Peyer's patch (tissue), 4 donors: ENCODE measurements at regions not wholly inside any gene's neighbourhood (a gene's known extent, or its start where the extent isn't known, plus 50 kb on each side); places are given as distances from the start of the nearest gene placed in this dataset.

ENCODE experiments used
- CTCF ChIP-seq, 6 experiments: fragments of 450-650 bp in 4 of 6; fragments of 200-600 bp in 2 of 6; sonication (generic) in 1 of 6; IDR thresholded peaks; one replicate each; pipeline ENCODE4 v1.5.1; 2017 to 2019; ENCODE audit warnings: antibody characterized with exemption in 6 of 6, mild to moderate bottlenecking in 3 of 6, moderate library complexity in 1 of 6
- POLR2A ChIP-seq, 2 donors: fragments of 450-650 bp; IDR thresholded peaks; one replicate each; pipeline ENCODE4 v1.5.1; 2017; ENCODE audit warnings: antibody characterized with exemption in 2 of 2, mild to moderate bottlenecking in 2 of 2, moderate library complexity in 2 of 2

GRCh38 chr6:167232356-167232755, 58.8 kb upstream of the UNC93A start:
- TF ChIP-seq CTCF (IDR thresholded peaks at IDR 0.05): no peak
- no peak for TF ChIP-seq POLR2A (IDR thresholded peaks at IDR 0.05)
